IMR-90 (cell line): ENCODE measurements at regions not wholly inside any gene's neighbourhood (a gene's known extent, or its start where the extent isn't known, plus 50 kb on each side); places are given as distances from the start of the nearest gene placed in this dataset.

Source experiments
- ATAC-seq: fragments of 200-7000 bp; cut with Tn5 transposase; 2 replicates; pipeline ENCODE4 v1.9.1; 2020; ENCODE audit warnings: low read depth, mild to moderate bottlenecking, moderate library complexity
- BruUV-seq: library from RNA; stranded (reverse); fragments of 400-500 nt; replicated peaks from 2 replicates; lab custom pipeline; 2021; lab: Mats Ljungman, UMichigan
- CTCF ChIA-PET: fragments of 300-600 bp; formaldehyde crosslinking; extraction: SDS; loops from one replicate; lab custom pipeline; 2021; ENCODE audit warnings: antibody characterized with exemption; lab: Yijun Ruan, JAX
- POLR2A ChIA-PET: fragments of 300-600 bp; sonication (Branson Sonifier 250); formaldehyde crosslinking; loops from one replicate; lab custom pipeline; 2022; ENCODE audit warnings: antibody characterized with exemption; ENCODE audit not compliant: unreplicated experiment; lab: Charles Lee
- DNase-seq: peaks from one replicate; pipeline ENCODE4 v3.0.0; 2013
- H2AFZ ChIP-seq: replicated peaks from 2 replicates; pipeline ENCODE3; 2013; ENCODE audit warnings: low read length, mild to moderate bottlenecking; ENCODE audit not compliant: poor library complexity
- H2AK5ac ChIP-seq: 2 replicates; pipeline ENCODE4 v1.6.1; 2013; ENCODE audit warnings: low read depth, low read length, inconsistent platforms
- H2AK9ac ChIP-seq: replicated peaks from 2 replicates; pipeline ENCODE3; 2013; ENCODE audit warnings: mild to moderate bottlenecking, low read depth, low read length, moderate library complexity; ENCODE audit not compliant: poor library complexity
- H2BK120ac ChIP-seq: 2 replicates; pipeline ENCODE4 v1.6.1; 2013; ENCODE audit warnings: low read depth, low read length, inconsistent platforms
- H2BK15ac ChIP-seq: 3 replicates; pipeline ENCODE4 v1.6.1; 2013; ENCODE audit warnings: low read depth, low read length, inconsistent platforms
- H2BK20ac ChIP-seq: 2 replicates; pipeline ENCODE4 v1.6.1; 2013; ENCODE audit warnings: low read depth, mild to moderate bottlenecking, inconsistent platforms, low read length, moderate library complexity
- H2BK5ac ChIP-seq: 2 replicates; pipeline ENCODE4 v1.6.1; 2013; ENCODE audit warnings: mild to moderate bottlenecking, low read depth, low read length, inconsistent platforms; ENCODE audit not compliant: poor library complexity, severe bottlenecking
- H3K14ac ChIP-seq: replicated peaks from 2 replicates; pipeline ENCODE4 v1.6.1; 2013; ENCODE audit warnings: low read depth, low read length, inconsistent platforms
- H3K18ac ChIP-seq: 2 replicates; pipeline ENCODE4 v1.6.1; 2013; ENCODE audit warnings: low read depth, low read length, control low read depth
- H3K23ac ChIP-seq: 2 replicates; pipeline ENCODE4 v1.6.1; 2013; ENCODE audit warnings: low read depth, low read length, inconsistent platforms
- H3K27ac ChIP-seq: 2 replicates; pipeline ENCODE4 v1.5.1; 2013; ENCODE audit warnings: mild to moderate bottlenecking, control low read depth, low read length; ENCODE audit not compliant: insufficient read depth
- H3K27me3 ChIP-seq: 2 replicates; pipeline ENCODE4 v1.6.1; 2013; ENCODE audit warnings: low read length; ENCODE audit not compliant: control insufficient read depth, insufficient read depth
- H3K36me3 ChIP-seq: 2 replicates; pipeline ENCODE4 v1.6.1; 2013; ENCODE audit warnings: low read length, mixed read lengths; ENCODE audit not compliant: control insufficient read depth, insufficient read depth
- H3K4ac ChIP-seq: 2 replicates; pipeline ENCODE4 v1.6.1; 2013; ENCODE audit warnings: low read depth, low read length, inconsistent platforms
- H3K4me1 ChIP-seq: 2 replicates; pipeline ENCODE4 v1.6.1; 2013; ENCODE audit warnings: low read length, mixed read lengths; ENCODE audit not compliant: control insufficient read depth, insufficient read depth
- H3K4me2 ChIP-seq: 2 replicates; pipeline ENCODE4 v1.6.1; 2013; ENCODE audit warnings: low read depth, mild to moderate bottlenecking, control low read depth, low read length, moderate library complexity
- H3K4me3 ChIP-seq: 2 replicates; pipeline ENCODE4 v1.5.1; 2013; ENCODE audit warnings: low read depth, mild to moderate bottlenecking, control low read depth, low read length, moderate library complexity; ENCODE audit not compliant: insufficient read depth
- H3K56ac ChIP-seq: 2 replicates; pipeline ENCODE4 v1.6.1; 2013; ENCODE audit warnings: low read length, inconsistent platforms; ENCODE audit not compliant: insufficient read depth; ENCODE audit errors: extremely low read depth
- H3K79me1 ChIP-seq, 2 experiments: 2 replicates each; pipeline ENCODE4 v1.6.1; 2013; ENCODE audit warnings: low read length in 2 of 2, inconsistent platforms in 1 of 2, low read depth in 1 of 2
- H3K9ac ChIP-seq: 2 replicates; pipeline ENCODE4 v1.6.1; 2013; ENCODE audit warnings: low read depth, low read length, control low read depth
- H3K9me1 ChIP-seq: 2 replicates; pipeline ENCODE4 v1.6.1; 2013; ENCODE audit warnings: low read length, inconsistent platforms; ENCODE audit not compliant: insufficient read depth
- H3K9me3 ChIP-seq: 2 replicates; pipeline ENCODE4 v1.6.1; 2013; ENCODE audit warnings: low read length; ENCODE audit not compliant: control insufficient read depth, insufficient read depth
- H4K20me1 ChIP-seq: 2 replicates; pipeline ENCODE4 v1.6.1; 2013; ENCODE audit warnings: low read length, inconsistent platforms; ENCODE audit not compliant: insufficient read depth
- H4K5ac ChIP-seq: 2 replicates; pipeline ENCODE4 v1.6.1; 2013; ENCODE audit warnings: mild to moderate bottlenecking, low read depth, low read length, control low read depth
- H4K8ac ChIP-seq, 2 experiments: 2 replicates each; pipeline ENCODE4 v1.6.1; 2013; ENCODE audit warnings: low read depth in 2 of 2, low read length in 2 of 2, control low read depth in 1 of 2, inconsistent platforms in 1 of 2
- H4K91ac ChIP-seq: 2 replicates; pipeline ENCODE4 v1.6.1; 2013; ENCODE audit warnings: low read depth, low read length, inconsistent platforms; ENCODE audit not compliant: insufficient read depth
- CEBPB ChIP-seq: IDR thresholded peaks from 2 replicates; pipeline ENCODE4 v1.6.1; 2012; ENCODE audit warnings: low read depth, low read length, improper control_type of control experiment
- RFX5 ChIP-seq: IDR thresholded peaks from 2 replicates; pipeline ENCODE4 v1.8.0; 2012; ENCODE audit warnings: low read depth, mild to moderate bottlenecking, low read length, moderate library complexity
- WGBS, 2 experiments: methylation state at CpG; one replicate each; pipeline versions ENCODE4 v1.1.5 to v1.1.7; 2013; ENCODE audit warnings: missing lambda C conversion rate in 2 of 2; ENCODE audit not compliant: insufficient read length in 1 of 2; ENCODE audit errors: extremely low coverage in 2 of 2; 5-methylcytosine and 5-hydroxymethylcytosine counted together
- dilution Hi-C: fragments of 300-500 bp; cut with HindIII; formaldehyde crosslinking; loops from one replicate; pipeline ENCODE4 v1.14.3; 2018; ENCODE audit warnings: low sequenced_read_pairs; ENCODE audit not compliant: unreplicated experiment
- in situ Hi-C: fragments of 300-500 bp; cut with MboI; formaldehyde crosslinking; loops from 3 replicates; pipeline ENCODE4 v1.14.3; 2019; ENCODE audit warnings: low sequenced_read_pairs, inconsistent platforms, mixed read lengths
- intact Hi-C: fragments of 100-400 bp; cut with micrococcal nuclease; formaldehyde crosslinking; loops from 2 replicates; pipeline ENCODE4 v1.10.0; 2022

- no peak overlapping the region for H3K27ac ChIP-seq
- H4K5ac ChIP-seq: no peak overlapping the region
- no TSS peak for BruUV-seq
- ChIA-PET CTCF (no interaction called here), POLR2A (no interaction called here)
- H3K79me1 ChIP-seq: no peaks in the 10 kb centered on the region
- no peak overlapping the region for H4K91ac ChIP-seq
- ATAC-seq: no peak
- H2BK15ac ChIP-seq: no peak overlapping the region
- H2AFZ ChIP-seq: no peak overlapping the region
- H3K23ac ChIP-seq: no peak overlapping the region
- dilution Hi-C loops: no loop called here
- no peak overlapping the region for H2BK20ac ChIP-seq
- no peak overlapping the region for H3K14ac ChIP-seq
- H2AK5ac ChIP-seq: no peak overlapping the region
- H3K9ac ChIP-seq: no peak overlapping the region
- H3K9me3 ChIP-seq: peaks cover 8% of the 10 kb centered on the region
- DNase-seq: no peak
- no peak overlapping the region for H3K4me2 ChIP-seq
- intact Hi-C loops: no loop called here
- no peak overlapping the region for H2AK9ac ChIP-seq
- H3K4me3 ChIP-seq: no peak overlapping the region
- no peak overlapping the region for H2BK5ac ChIP-seq
- H3K18ac ChIP-seq: no peak overlapping the region
- H3K56ac ChIP-seq: no peak overlapping the region
- H3K36me3 ChIP-seq: no peaks in the 10 kb centered on the region
- in situ Hi-C loops: no loop called here
- TF ChIP-seq CEBPB (no peak), RFX5 (no peak)
- no peaks in the 10 kb centered on the region for H3K4me1 ChIP-seq
- no CpG with 5 or more reads among the region's 1 CpG for WGBS, 2 experiments
- no peak overlapping the region for H2BK120ac ChIP-seq
- H3K4ac ChIP-seq: no peak overlapping the region
- H3K27me3 ChIP-seq: no peaks in the 10 kb centered on the region
- no peak overlapping the region for H4K8ac ChIP-seq
- no peaks in the 10 kb centered on the region for H3K9me1 ChIP-seq
- no peaks in the 10 kb centered on the region for H4K20me1 ChIP-seq
Observed at GRCh38 chr10:83397806-83398205, 741.5 kb upstream of the GHITM start.
